Gastroesophageal sphincter (tissue), 4 donors: ENCODE measurements at regions not wholly inside any gene's neighbourhood (a gene's known extent, or its start where the extent isn't known, plus 50 kb on each side); places are given as distances from the start of the nearest gene placed in this dataset.

Experiments
- ATAC-seq: fragments of 150-250 bp; one replicate; pipeline ENCODE4 v1.9.1; 2016; ENCODE audit warnings: mild to moderate bottlenecking, moderate library complexity
- H3K27ac ChIP-seq, 4 donors: fragments of 200-600 bp; sonication (generic) in 3 of 4; 1 replicate in 3 of 4; 2 replicates in 1 of 4; pipeline ENCODE4 v1.5.1; 2016 to 2019
- H3K27me3 ChIP-seq: fragments of 200-600 bp; sonication (generic); one replicate; pipeline ENCODE4 v1.5.1; 2019
- H3K36me3 ChIP-seq, 2 donors: fragments of 200-600 bp; sonication (generic); one replicate each; pipeline ENCODE4 v1.5.1; 2019; ENCODE audit warnings: control low read depth in 1 of 2
- H3K4me1 ChIP-seq, 3 donors: fragments of 200-600 bp; sonication (generic); 1 replicate in 2 of 3; 2 replicates in 1 of 3; pipeline ENCODE4 v1.5.1; 2016 to 2019; ENCODE audit warnings: control low read depth in 2 of 3
- H3K4me3 ChIP-seq, 2 donors: fragments of 200-600 bp; sonication (generic); one replicate each; pipeline ENCODE4 v1.5.1; 2019; ENCODE audit warnings: mild to moderate bottlenecking in 1 of 2, moderate library complexity in 1 of 2
- H3K9me3 ChIP-seq, 3 donors: fragments of 200-600 bp; sonication (generic); one replicate each; pipeline ENCODE4 v1.5.1; 2017 to 2019; ENCODE audit warnings: control low read depth in 2 of 3
- CTCF ChIP-seq, 4 experiments: fragments of 200-600 bp in 2 of 4; fragments of 450-650 bp in 2 of 4; sonication (generic) in 1 of 4; IDR thresholded peaks; one replicate each; pipeline ENCODE4 v1.5.1; 2017 to 2019; ENCODE audit warnings: antibody characterized with exemption in 4 of 4, mild to moderate bottlenecking in 2 of 4, moderate library complexity in 2 of 4
- EP300 ChIP-seq: sonication (generic); formaldehyde crosslinking; IDR thresholded peaks from one replicate; pipeline ENCODE4 v1.6.1; 2017; ENCODE audit warnings: antibody characterized with exemption, mild to moderate bottlenecking
- POLR2A ChIP-seq, 2 donors: fragments of 450-650 bp; IDR thresholded peaks; one replicate each; pipeline ENCODE4 v1.6.1; 2017; ENCODE audit warnings: antibody characterized with exemption in 2 of 2, mild to moderate bottlenecking in 2 of 2, moderate library complexity in 1 of 2
- POLR2AphosphoS5 ChIP-seq: sonication (generic); formaldehyde crosslinking; IDR thresholded peaks from one replicate; pipeline ENCODE4 v1.6.1; 2017; ENCODE audit warnings: antibody characterized with exemption
- WGBS, 2 donors: methylation state at CpG; one replicate each; pipeline ENCODE4 v1.1.5; 2018; ENCODE audit warnings: low coverage in 1 of 2; 5-methylcytosine and 5-hydroxymethylcytosine counted together

DNA sequence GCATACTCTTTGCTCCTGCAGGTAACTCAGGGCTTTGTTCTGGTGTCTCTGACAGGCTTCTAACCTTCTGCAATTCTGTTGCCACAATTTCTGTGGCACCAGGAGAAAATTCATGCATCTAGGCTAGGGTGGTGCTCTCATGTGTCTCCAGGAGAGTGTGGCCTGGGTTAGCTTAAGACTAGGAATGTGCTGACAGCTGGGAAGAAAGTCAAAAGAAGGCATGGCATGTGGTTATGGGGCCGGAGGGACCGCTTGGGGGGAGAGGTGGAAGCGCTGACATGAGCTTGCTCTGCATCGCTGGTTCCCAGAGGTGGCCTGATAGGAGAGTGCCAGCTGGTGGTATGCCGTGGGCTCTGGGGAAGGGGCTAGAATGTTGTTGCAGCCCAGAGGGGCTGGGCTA is 173.3 kb upstream of the TNP1 start:
- TF ChIP-seq POLR2A (IDR thresholded peaks at IDR 0.05) (no peak), CTCF (IDR thresholded peaks at IDR 0.05) (no peak), EP300 (no peak), POLR2AphosphoS5 (no peak)
- Histone ChIP-seq H3K4me1 (peaks cover 0 to 28% (median 9%) of the 10 kb centered on the region in 3 donors), H3K9me3 (no peaks in the 10 kb centered on the region), H3K4me3 (no peak overlapping the region), H3K27me3 (no peaks in the 10 kb centered on the region), H3K36me3 (no peaks in the 10 kb centered on the region), H3K27ac (no peak overlapping the region)
- ATAC-seq: no peak
- WGBS, 2 donors: 70% methylated on average over 2 of the region's 5 CpGs; no CpG with 5 or more reads in 1 of the 2 donors

- peaks cover 0 to 10% (median 9%) of the 10 kb centered on the region in 3 donors for H3K4me1 ChIP-seq
- 29 to 58% methylated on average over 1 of the region's 1 CpG for WGBS, 2 donors
- no peak overlapping the region for H3K27ac ChIP-seq
- no peaks in the 10 kb centered on the region for H3K36me3 ChIP-seq
- H3K9me3 ChIP-seq: no peaks in the 10 kb centered on the region
- H3K4me3 ChIP-seq: no peak overlapping the region
- ATAC-seq: no peak
- no peaks in the 10 kb centered on the region for H3K27me3 ChIP-seq
- TF ChIP-seq POLR2A (IDR thresholded peaks at IDR 0.05): no peak
- no peak for TF ChIP-seq POLR2AphosphoS5
- no peak for TF ChIP-seq EP300
- no peak for TF ChIP-seq CTCF (IDR thresholded peaks at IDR 0.05)
These were observed 171.6 kb upstream of the TNP1 start for GRCh38 chr2:217031445-217031844.

DNA sequence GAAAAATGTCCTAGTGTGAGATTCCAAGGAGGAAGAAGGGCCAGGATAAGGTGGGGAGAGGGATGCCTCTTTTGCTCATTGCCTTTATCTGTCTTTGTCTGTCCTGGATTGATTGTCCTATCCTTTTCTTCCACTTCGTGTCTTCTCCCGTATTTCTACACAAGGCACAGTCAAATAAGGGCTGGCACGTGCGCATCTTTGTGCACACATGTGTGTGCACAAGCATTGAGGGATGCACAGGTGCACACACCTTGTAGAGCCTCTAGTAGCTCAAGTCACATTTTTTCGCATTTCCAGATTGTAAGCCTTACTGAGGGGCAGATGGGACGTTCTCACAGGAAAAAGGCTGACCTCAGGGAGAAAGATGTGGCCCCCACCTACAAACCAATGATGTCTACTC is 170.2 kb upstream of the TNP1 start:
- no peak for TF ChIP-seq CTCF (IDR thresholded peaks at IDR 0.05)
- no peak for TF ChIP-seq EP300
- no peak for TF ChIP-seq POLR2A (IDR thresholded peaks at IDR 0.05)
- no peak for TF ChIP-seq POLR2AphosphoS5
- Histone ChIP-seq H3K9me3 (no peaks in the 10 kb centered on the region), H3K36me3 (no peaks in the 10 kb centered on the region), H3K4me3 (no peak overlapping the region), H3K27me3 (no peaks in the 10 kb centered on the region), H3K4me1 (no peaks in the 10 kb centered on the region), H3K27ac (no peak overlapping the region)
- 94 to 98% methylated on average over 5 of the region's 6 CpGs for WGBS, 2 donors
- no peak for ATAC-seq

DNA sequence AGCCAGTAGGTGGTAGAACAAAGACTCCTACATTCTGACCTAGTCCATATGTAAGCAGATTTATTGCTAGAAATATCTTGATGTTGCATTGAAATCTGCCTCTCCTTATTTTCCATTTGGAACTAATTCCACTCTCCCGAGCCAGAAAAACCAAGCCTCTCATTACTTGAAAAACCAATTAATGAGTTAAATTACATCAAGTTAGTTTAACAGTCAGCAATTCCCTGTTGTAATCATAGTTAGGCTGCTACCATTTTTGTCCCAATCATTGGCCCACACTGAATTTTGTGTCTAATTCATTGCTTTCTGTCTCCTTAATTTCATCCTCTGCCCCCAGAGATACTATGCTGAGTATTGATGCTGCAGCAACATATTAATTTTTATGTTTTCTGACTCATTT is 168.3 kb upstream of the TNP1 start:
- Histone ChIP-seq H3K27me3 (no peaks in the 10 kb centered on the region), H3K36me3 (no peaks in the 10 kb centered on the region), H3K4me1 (no peaks in the 10 kb centered on the region), H3K4me3 (no peak overlapping the region), H3K27ac (no peak overlapping the region), H3K9me3 (no peaks in the 10 kb centered on the region)
- ATAC-seq: no peak
- TF ChIP-seq POLR2AphosphoS5 (no peak), CTCF (IDR thresholded peaks at IDR 0.05) (no peak), POLR2A (IDR thresholded peaks at IDR 0.05) (no peak), EP300 (no peak)
- 80 to 100% methylated on average over 1 of the region's 1 CpG for WGBS, 2 donors

DNA sequence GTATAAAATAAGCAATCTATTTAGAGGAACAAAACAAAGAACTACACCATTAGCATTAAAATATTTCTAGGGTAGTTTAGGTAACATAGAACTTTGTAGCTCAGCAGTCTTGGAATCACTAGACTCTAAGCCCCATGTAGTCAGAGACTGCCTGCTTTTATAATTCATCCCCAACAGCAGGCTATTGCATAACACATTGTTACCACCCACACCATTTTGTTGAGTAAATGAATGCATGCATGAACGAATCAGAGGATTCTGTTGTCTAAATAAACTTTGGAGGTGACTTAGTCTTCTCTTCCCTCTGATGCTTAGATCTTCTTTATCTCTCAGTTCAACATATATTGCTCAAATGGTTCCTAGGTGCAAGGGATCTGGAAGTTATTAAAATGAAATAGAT is 167.6 kb upstream of the TNP1 start:
- 87 to 100% methylated on average over 1 of the region's 1 CpG for WGBS, 2 donors
- H3K4me3 ChIP-seq: no peak overlapping the region
- H3K4me1 ChIP-seq: no peaks in the 10 kb centered on the region
- no peak for ATAC-seq
- no peaks in the 10 kb centered on the region for H3K9me3 ChIP-seq
- no peaks in the 10 kb centered on the region for H3K36me3 ChIP-seq
- TF ChIP-seq EP300 (no peak), CTCF (IDR thresholded peaks at IDR 0.05) (no peak), POLR2AphosphoS5 (no peak)
- H3K27ac ChIP-seq: no peak overlapping the region
- no peaks in the 10 kb centered on the region for H3K27me3 ChIP-seq
